H1 (cell line): ENCODE measurements at regions not wholly inside any gene's neighbourhood (a gene's known extent, or its start where the extent isn't known, plus 50 kb on each side); places are given as distances from the start of the nearest gene placed in this dataset.

Experiments used
- CTCF ChIA-PET: fragments of 300-600 bp; sonication (Branson Sonifier 250); formaldehyde crosslinking; loops from one replicate; lab custom pipeline; 2021; ENCODE audit not compliant: partially characterized antibody; lab: Charles Lee
- POLR2A ChIA-PET: fragments of 300-600 bp; sonication (Branson Sonifier 250); formaldehyde crosslinking; loops from one replicate; lab custom pipeline; 2021; ENCODE audit warnings: inconsistent platforms; ENCODE audit not compliant: partially characterized antibody; lab: Charles Lee
- DNase-seq, 2 experiments: peaks; one replicate each; pipeline versions ENCODE4 v3.0.0 to v3.0.0-alpha.2; 2010 to 2022; ENCODE audit warnings: low spot score in 2 of 2, low read depth in 1 of 2, mixed read lengths in 1 of 2
- FAIRE-seq: peaks from 2 replicates; lab custom pipeline; 2011; peaks lifted over from hg19 to GRCh38; lab: Jason Lieb, UNC
- H2AFZ ChIP-seq: 2 replicates; pipeline ENCODE4 v1.8.1; 2012; ENCODE audit warnings: low read length, inconsistent platforms
- H2AK5ac ChIP-seq: 2 replicates; pipeline ENCODE4 v1.6.1; 2013; ENCODE audit warnings: low read depth, low read length
- H2BK120ac ChIP-seq: replicated peaks from 2 replicates; pipeline ENCODE3; 2013; ENCODE audit warnings: low read depth, low read length, inconsistent platforms
- H2BK12ac ChIP-seq: 2 replicates; pipeline ENCODE4 v1.6.1; 2013; ENCODE audit warnings: low read depth, low read length
- H2BK15ac ChIP-seq: 2 replicates; pipeline ENCODE4 v1.6.1; 2013; ENCODE audit warnings: low read length
- H2BK20ac ChIP-seq: 2 replicates; pipeline ENCODE4 v1.6.1; 2013; ENCODE audit warnings: low read length
- H2BK5ac ChIP-seq: 2 replicates; pipeline ENCODE4 v1.6.1; 2013; ENCODE audit warnings: low read depth, low read length
- H3K14ac ChIP-seq: 2 replicates; pipeline ENCODE4 v1.6.1; 2013; ENCODE audit warnings: inconsistent platforms; ENCODE audit not compliant: insufficient read length
- H3K18ac ChIP-seq: 2 replicates; pipeline ENCODE4 v1.6.1; 2013; ENCODE audit warnings: low read length; ENCODE audit errors: extremely low read depth
- H3K23ac ChIP-seq: 2 replicates; pipeline ENCODE4 v1.6.1; 2013; ENCODE audit warnings: inconsistent platforms; ENCODE audit not compliant: insufficient read length
- H3K23me2 ChIP-seq: 2 replicates; pipeline ENCODE4 v1.6.1; 2013; ENCODE audit warnings: low read depth, low read length
- H3K27ac ChIP-seq: 2 replicates; pipeline ENCODE4 v1.6.1; 2011; ENCODE audit warnings: low read depth, low read length, inconsistent platforms
- H3K27me3 ChIP-seq, 4 experiments: replicated peaks in 1 of 4; 1 replicate in 1 of 4; 2 replicates in 3 of 4; pipeline versions ENCODE4 v1.6.1 to v1.8.1; 2011 to 2013; ENCODE audit warnings: low read length in 3 of 4, mild to moderate bottlenecking in 3 of 4, inconsistent platforms in 2 of 4, mixed read lengths in 2 of 4, moderate library complexity in 1 of 4; ENCODE audit not compliant: control insufficient read depth in 3 of 4, insufficient read depth in 3 of 4; ENCODE audit errors: extremely low read depth in 1 of 4
- H3K36me3 ChIP-seq, 4 experiments: 2 replicates each; pipeline versions ENCODE4 v1.6.1 to v1.8.1; 2011 to 2013; ENCODE audit warnings: mild to moderate bottlenecking in 4 of 4, low read length in 3 of 4, moderate library complexity in 2 of 4, control low read depth in 1 of 4, inconsistent platforms in 1 of 4; ENCODE audit not compliant: insufficient read depth in 4 of 4, control insufficient read depth in 2 of 4
- H3K4ac ChIP-seq: replicated peaks from 2 replicates; pipeline ENCODE3; 2013; ENCODE audit warnings: low read length, low read depth, mixed read lengths, inconsistent platforms; ENCODE audit not compliant: insufficient read length
- H3K4me1 ChIP-seq, 4 experiments: replicated peaks in 1 of 4; 1 replicate in 1 of 4; 2 replicates in 3 of 4; pipeline versions ENCODE4 v1.6.1 to v1.8.1; 2011 to 2013; ENCODE audit warnings: low read length in 3 of 4, inconsistent platforms in 2 of 4, mixed read lengths in 1 of 4; ENCODE audit not compliant: insufficient read depth in 4 of 4, control insufficient read depth in 3 of 4
- H3K4me2 ChIP-seq, 2 experiments: 2 replicates each; pipeline versions ENCODE4 v1.6.1 to v1.8.1; 2011 to 2013; ENCODE audit warnings: low read depth in 2 of 2, low read length in 2 of 2, control low read depth in 1 of 2, inconsistent platforms in 1 of 2, mild to moderate bottlenecking in 1 of 2; ENCODE audit not compliant: insufficient read depth in 1 of 2
- H3K4me3 ChIP-seq, 4 experiments: fragments of 200-600, 300-600 bp in 1 of 4; sonication (generic), shearing (Covaris generic), sonication (Bioruptor Twin) in 1 of 4; 2 replicates each; pipeline versions ENCODE4 v1.5.1 to v1.8.1; 2011 to 2016; ENCODE audit warnings: low read length in 4 of 4, low read depth in 3 of 4, control low read depth in 2 of 4, inconsistent platforms in 2 of 4, mild to moderate bottlenecking in 2 of 4, mixed read lengths in 1 of 4, moderate library complexity in 1 of 4; ENCODE audit not compliant: insufficient read depth in 2 of 4; ENCODE audit errors: extremely low read depth in 1 of 4
- H3K56ac ChIP-seq: replicated peaks from 2 replicates; pipeline ENCODE3; 2013; ENCODE audit warnings: low read depth, mild to moderate bottlenecking, mixed read lengths, low read length, inconsistent platforms; ENCODE audit not compliant: insufficient read length
- H3K79me1 ChIP-seq: 2 replicates; pipeline ENCODE4 v1.6.1; 2013; ENCODE audit warnings: low read depth, low read length, control low read depth
- H3K79me2 ChIP-seq, 2 experiments: 2 replicates each; pipeline versions ENCODE4 v1.6.1 to v1.8.1; 2012 to 2013; ENCODE audit warnings: low read length in 2 of 2, mild to moderate bottlenecking in 2 of 2, inconsistent platforms in 1 of 2; ENCODE audit not compliant: insufficient read depth in 2 of 2, control insufficient read depth in 1 of 2
- H3K9ac ChIP-seq, 4 experiments: replicated peaks in 1 of 4; 1 replicate in 1 of 4; 2 replicates in 3 of 4; pipeline versions ENCODE4 v1.6.1 to v1.8.1; 2011 to 2013; ENCODE audit warnings: low read depth in 3 of 4, low read length in 3 of 4, control low read depth in 2 of 4, mild to moderate bottlenecking in 2 of 4, moderate library complexity in 2 of 4, inconsistent platforms in 1 of 4; ENCODE audit errors: extremely low read depth in 1 of 4
- H3K9me3 ChIP-seq, 2 experiments: 2 replicates each; pipeline versions ENCODE4 v1.6.1 to v1.8.1; 2012 to 2013; ENCODE audit warnings: mild to moderate bottlenecking in 2 of 2, moderate library complexity in 2 of 2, control low read depth in 1 of 2, inconsistent platforms in 1 of 2, low read depth in 1 of 2, low read length in 1 of 2, mixed read lengths in 1 of 2; ENCODE audit not compliant: insufficient read depth in 2 of 2
- H4K20me1 ChIP-seq, 2 experiments: replicated peaks in 1 of 2; 2 replicates each; pipeline versions ENCODE3 to v1.8.1; 2011 to 2013; ENCODE audit warnings: inconsistent platforms in 2 of 2, low read length in 2 of 2, mild to moderate bottlenecking in 1 of 2; ENCODE audit not compliant: insufficient read depth in 2 of 2, control insufficient read depth in 1 of 2
- H4K5ac ChIP-seq: 2 replicates; pipeline ENCODE4 v1.6.1; 2013; ENCODE audit warnings: low read length, low read depth, mixed read lengths, inconsistent platforms; ENCODE audit not compliant: insufficient read length
- H4K8ac ChIP-seq: 2 replicates; pipeline ENCODE4 v1.8.0; 2013; ENCODE audit warnings: mild to moderate bottlenecking, moderate library complexity, low read length, inconsistent platforms; ENCODE audit not compliant: insufficient read depth; ENCODE audit errors: extremely low read depth
- H4K91ac ChIP-seq: replicated peaks from 2 replicates; pipeline ENCODE3; 2013; ENCODE audit warnings: low read length, mixed read lengths, inconsistent platforms; ENCODE audit not compliant: insufficient read length
- CBX8 ChIP-seq: fragments of 300-800, 300-1000 bp; sonication (generic); IDR thresholded peaks from 2 replicates; pipeline ENCODE4 v1.7.1; 2016; ENCODE audit warnings: low read depth, low read length, borderline replicate concordance
- CTCF ChIP-seq, 3 experiments: IDR thresholded peaks; 1 replicate in 2 of 3; 2 replicates in 1 of 3; pipeline versions ENCODE4 v1.5.1 to v1.6.1; 2011; ENCODE audit warnings: low read length in 3 of 3, mild to moderate bottlenecking in 3 of 3, inconsistent platforms in 2 of 3, low read depth in 1 of 3, moderate library complexity in 1 of 3; ENCODE audit not compliant: insufficient read depth in 1 of 3; ENCODE audit errors: control extremely low read depth in 1 of 3
- GABPA ChIP-seq: IDR thresholded peaks from 2 replicates; pipeline ENCODE4 v1.6.1; 2011; ENCODE audit warnings: mild to moderate bottlenecking, low read length, moderate library complexity, borderline replicate concordance; ENCODE audit not compliant: insufficient read depth
- KDM4A ChIP-seq: IDR thresholded peaks from one replicate; pipeline ENCODE4 v1.7.1; 2012; ENCODE audit warnings: low read depth, mild to moderate bottlenecking, moderate library complexity, low read length, inconsistent platforms; ENCODE audit not compliant: severe bottlenecking
- KDM5A ChIP-seq: fragments of 200-600 bp; IDR thresholded peaks from 2 replicates; pipeline ENCODE4 v1.7.1; 2012; ENCODE audit warnings: mild to moderate bottlenecking, low read length, inconsistent platforms, mixed read lengths
- NANOG ChIP-seq: IDR thresholded peaks from 2 replicates; pipeline ENCODE4 v1.6.1; 2011; ENCODE audit warnings: low read length, low read depth, mild to moderate bottlenecking, inconsistent platforms; ENCODE audit not compliant: insufficient read depth, poor library complexity, severe bottlenecking
- POLR2A ChIP-seq, 2 experiments: IDR thresholded peaks; 1 replicate in 1 of 2; 2 replicates in 1 of 2; pipeline ENCODE4 v1.6.1; 2011; ENCODE audit warnings: low read depth in 2 of 2, low read length in 2 of 2, mild to moderate bottlenecking in 2 of 2; ENCODE audit errors: control extremely low read depth in 1 of 2
- POLR2AphosphoS5 ChIP-seq: IDR thresholded peaks from 2 replicates; pipeline ENCODE4 v1.6.1; 2011; ENCODE audit warnings: low read depth, low read length
- SAP30 ChIP-seq: fragments of 300-600 bp; sonication (generic); IDR thresholded peaks from 2 replicates; pipeline ENCODE4 v1.7.1; 2012; ENCODE audit warnings: low read length, moderate library complexity, mild to moderate bottlenecking, inconsistent platforms; ENCODE audit not compliant: insufficient read depth, insufficient replicate concordance
- SIRT6 ChIP-seq: IDR thresholded peaks from one replicate; pipeline ENCODE4 v1.7.1; 2012; ENCODE audit warnings: low read length, inconsistent platforms
- SP2 ChIP-seq: IDR thresholded peaks from 2 replicates; pipeline ENCODE4 v1.6.1; 2012; ENCODE audit warnings: mild to moderate bottlenecking, low read length, inconsistent platforms
- WGBS, 2 experiments: shearing (Covaris generic) in 1 of 2; methylation state at CpG; one replicate each; pipeline versions ENCODE4 v1.1.6 to v1.1.7; 2013 to 2015; ENCODE audit warnings: low lambda C conversion rate in 2 of 2, mixed read lengths in 2 of 2, inconsistent platforms in 1 of 2, low coverage in 1 of 2, missing lambda C conversion rate in 1 of 2; ENCODE audit not compliant: insufficient replicate concordance in 2 of 2, insufficient coverage in 1 of 2, insufficient read length in 1 of 2; ENCODE audit errors: extremely low coverage in 1 of 2, missing lambda C conversion rate in 1 of 2; 5-methylcytosine and 5-hydroxymethylcytosine counted together

- H3K23ac ChIP-seq, result no peak overlapping the region
- no peaks in the 10 kb centered on the region for H4K20me1 ChIP-seq
- no peak overlapping the region for H4K5ac ChIP-seq
- no peak overlapping the region for H2AK5ac ChIP-seq
- POLR2A ChIA-PET, result no interaction called here
- H3K56ac ChIP-seq, result no peak overlapping the region
- no peaks in the 10 kb centered on the region for H3K79me1 ChIP-seq
- DNase-seq, result no peak
- no peak overlapping the region for H2BK12ac ChIP-seq
- no peak overlapping the region for H3K14ac ChIP-seq
- CTCF ChIA-PET, result no interaction called here
- no peak overlapping the region for H3K4me3 ChIP-seq
- H3K18ac ChIP-seq, result no peak overlapping the region
- H3K4ac ChIP-seq, result no peak overlapping the region
- H2BK120ac ChIP-seq, result no peak overlapping the region
- no peaks in the 10 kb centered on the region for H3K27me3 ChIP-seq
- H3K9me3 ChIP-seq, result no peaks in the 10 kb centered on the region
- no peak overlapping the region for H4K8ac ChIP-seq
- no peak overlapping the region for H4K91ac ChIP-seq
- 69% methylated on average over 3 of the region's 4 CpGs; no CpG with 5 or more reads in 1 of the 2 experiments for WGBS, 2 experiments
- no peaks in the 10 kb centered on the region for H3K36me3 ChIP-seq
- no peaks in the 10 kb centered on the region; a peak in 1 of 7 replicates for H3K4me1 ChIP-seq
- no peak overlapping the region for H3K9ac ChIP-seq
- no peak for FAIRE-seq
- H3K4me2 ChIP-seq, result no peak overlapping the region
- H2AFZ ChIP-seq, result no peak overlapping the region
- no peaks in the 10 kb centered on the region; the same call in 1 of the 2 replicates for H3K23me2 ChIP-seq
- H3K79me2 ChIP-seq, result no peaks in the 10 kb centered on the region
- no peak overlapping the region for H2BK15ac ChIP-seq
- no peak overlapping the region for H3K27ac ChIP-seq
- no peak overlapping the region for H2BK20ac ChIP-seq
- no peak overlapping the region for H2BK5ac ChIP-seq
- TF ChIP-seq CBX8, result no peak
- no peak for TF ChIP-seq POLR2AphosphoS5
- no peak for TF ChIP-seq POLR2A (IDR thresholded peaks at IDR 0.05; ENCODE audit: control extremely low read depth in 1 of 2, low read depth in 2 of 2, low read length in 2 of 2)
- TF ChIP-seq SIRT6, result no peak
- no peak for TF ChIP-seq CTCF (IDR thresholded peaks at IDR 0.05; ENCODE audit: control extremely low read depth in 1 of 3, insufficient read depth in 1 of 3, low read depth in 1 of 3, low read length in 3 of 3)
- no peak for TF ChIP-seq SAP30
- TF ChIP-seq NANOG, result no peak
- no peak for TF ChIP-seq GABPA
- no peak for TF ChIP-seq KDM4A
- TF ChIP-seq KDM5A, result no peak
- no peak for TF ChIP-seq SP2
These were observed 160.6 kb upstream of the STS start for GRCh38 chrX:6986915-6987314.
